ENCODE measurements at regions not wholly inside any gene's neighbourhood (a gene's known extent, or its start where the extent isn't known, plus 50 kb on each side); places are given as distances from the start of the nearest gene placed in this dataset.

DNA sequence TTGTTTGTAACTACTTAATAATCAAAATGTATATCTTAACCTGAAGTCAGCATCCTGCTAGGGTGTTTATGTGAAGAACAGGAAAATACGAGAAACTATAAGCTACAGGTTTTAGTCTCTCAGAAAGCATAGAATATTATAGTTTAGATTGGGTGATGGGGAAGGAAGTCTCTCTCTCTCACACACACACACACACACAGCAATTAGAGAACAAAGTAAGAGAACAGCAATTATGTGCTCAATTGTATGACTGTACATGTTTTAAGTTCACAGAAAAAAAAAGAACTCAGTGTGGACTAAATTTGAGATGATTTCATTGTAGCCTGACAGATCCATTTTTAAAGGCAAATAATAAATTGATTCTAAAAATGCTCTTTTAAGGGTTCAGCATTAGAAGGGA is 94.3 kb upstream of the ZNF516 start:
- no peak for ATAC-seq (ENCODE audit: insufficient number of reproducible peaks, low FRiP score, low read depth)
- TF ChIP-seq CTCF (IDR thresholded peaks at IDR 0.05), result no peak
- H3K4me3 ChIP-seq, result peak overlapping the region; percentile 62
- no peak overlapping the region for H3K27ac ChIP-seq
- no peaks in the 10 kb centered on the region for H3K27me3 ChIP-seq (replicated peaks; ENCODE audit: insufficient read depth)
- no peaks in the 10 kb centered on the region for H3K36me3 ChIP-seq
- DNase-seq (ENCODE audit: low spot score), result no peak
- H3K9me3 ChIP-seq, result no peaks in the 10 kb centered on the region
- no peaks in the 10 kb centered on the region for H3K4me1 ChIP-seq (ENCODE audit: control insufficient read depth in 1 of 2, low read depth in 2 of 2)

- TF ChIP-seq CTCF (IDR thresholded peaks at IDR 0.05), result no peak
- DNase-seq (ENCODE audit: low spot score) (no peak), ATAC-seq (ENCODE audit: insufficient number of reproducible peaks, low FRiP score, low read depth) (peak; percentile 55)
- H3K9me3 ChIP-seq, result no peaks in the 10 kb centered on the region
- H3K27ac ChIP-seq, result no peak overlapping the region
- no peaks in the 10 kb centered on the region for H3K27me3 ChIP-seq (replicated peaks; ENCODE audit: insufficient read depth)
- H3K4me3 ChIP-seq, result peak overlapping the region; percentile 62
- H3K36me3 ChIP-seq, result no peaks in the 10 kb centered on the region
- no peaks in the 10 kb centered on the region for H3K4me1 ChIP-seq (ENCODE audit: control insufficient read depth in 1 of 2, low read depth in 2 of 2)
These were observed 93.7 kb upstream of the ZNF516 start for GRCh38 chr18:76588601-76589226.

DNA sequence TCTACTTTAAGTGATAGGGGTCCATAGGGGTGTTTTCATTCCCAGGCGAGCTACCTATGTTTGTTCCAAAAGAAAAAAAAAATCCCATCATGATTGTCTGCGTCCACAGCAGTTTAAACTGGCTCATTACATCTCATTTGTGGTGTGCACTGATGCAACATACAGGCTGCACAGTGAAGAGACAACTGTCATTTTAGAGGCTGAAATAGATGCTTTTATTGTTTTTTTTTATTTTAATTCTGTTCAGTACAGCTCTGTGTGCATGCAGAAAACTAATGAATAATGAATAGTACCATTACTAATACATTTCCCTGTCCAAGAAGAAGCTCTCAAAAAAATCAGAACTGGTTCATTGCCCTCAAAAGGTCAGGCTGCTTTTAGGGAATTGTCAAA is 92.8 kb upstream of the ZNF516 start:
- no peak for DNase-seq (ENCODE audit: low spot score)
- no peak for TF ChIP-seq CTCF (IDR thresholded peaks at IDR 0.05)
- Histone ChIP-seq H3K4me1 (ENCODE audit: control insufficient read depth in 1 of 2, low read depth in 2 of 2) (no peaks in the 10 kb centered on the region), H3K9me3 (no peaks in the 10 kb centered on the region), H3K4me3 (no peak overlapping the region), H3K27ac (no peak overlapping the region), H3K36me3 (no peaks in the 10 kb centered on the region), H3K27me3 (replicated peaks; ENCODE audit: insufficient read depth) (no peaks in the 10 kb centered on the region)
- ATAC-seq (ENCODE audit: insufficient number of reproducible peaks, low FRiP score, low read depth), result no peak

- TF ChIP-seq CTCF (IDR thresholded peaks at IDR 0.05), result no peak
- H3K9me3 ChIP-seq, result no peaks in the 10 kb centered on the region
- no peaks in the 10 kb centered on the region for H3K27me3 ChIP-seq (replicated peaks; ENCODE audit: insufficient read depth)
- H3K4me3 ChIP-seq, result no peak overlapping the region
- no peaks in the 10 kb centered on the region for H3K36me3 ChIP-seq
- no peak for DNase-seq (ENCODE audit: low spot score)
- ATAC-seq (ENCODE audit: insufficient number of reproducible peaks, low FRiP score, low read depth), result no peak
- H3K4me1 ChIP-seq (ENCODE audit: control insufficient read depth in 1 of 2, low read depth in 2 of 2), result no peaks in the 10 kb centered on the region
- no peak overlapping the region for H3K27ac ChIP-seq
These were observed 92.3 kb upstream of the ZNF516 start for GRCh38 chr18:76587147-76587878.

- ATAC-seq (ENCODE audit: insufficient number of reproducible peaks, low FRiP score, low read depth), result no peak
- no peak for TF ChIP-seq CTCF (IDR thresholded peaks at IDR 0.05)
These were observed 89.6 kb upstream of the ZNF516 start for GRCh38 chr18:76584414-76585310.

More at GRCh38 chr18:76584414-76585310, 89.6 kb upstream of the ZNF516 start:
- DNase-seq (ENCODE audit: low spot score), result no peak
- Histone ChIP-seq H3K27me3 (replicated peaks; ENCODE audit: insufficient read depth) (no peaks in the 10 kb centered on the region), H3K27ac (no peak overlapping the region), H3K4me3 (no peak overlapping the region), H3K9me3 (no peaks in the 10 kb centered on the region), H3K4me1 (ENCODE audit: control insufficient read depth in 1 of 2, low read depth in 2 of 2) (no peaks in the 10 kb centered on the region), H3K36me3 (no peaks in the 10 kb centered on the region)

Data from thoracic aorta (tissue), 2 donors.